ENCODE measurements at regions not wholly inside any gene's neighbourhood (a gene's known extent, or its start where the extent isn't known, plus 50 kb on each side); places are given as distances from the start of the nearest gene placed in this dataset.

- Histone ChIP-seq H3K4me3 (no peak overlapping the region), H3K36me3 (no peaks in the 10 kb centered on the region), H3K27ac (no peak overlapping the region), H3K4me1 (ENCODE audit: control insufficient read depth in 1 of 2, low read depth in 2 of 2) (no peaks in the 10 kb centered on the region), H3K9me3 (no peaks in the 10 kb centered on the region), H3K27me3 (replicated peaks; ENCODE audit: insufficient read depth) (no peaks in the 10 kb centered on the region)
- DNase-seq (ENCODE audit: low spot score) (no peak), ATAC-seq (ENCODE audit: insufficient number of reproducible peaks, low FRiP score, low read depth) (no peak)
- TF ChIP-seq CTCF (IDR thresholded peaks at IDR 0.05): no peak
Observed at GRCh38 chr20:50242548-50242862, 51.9 kb downstream of the CEBPB start.

DNA sequence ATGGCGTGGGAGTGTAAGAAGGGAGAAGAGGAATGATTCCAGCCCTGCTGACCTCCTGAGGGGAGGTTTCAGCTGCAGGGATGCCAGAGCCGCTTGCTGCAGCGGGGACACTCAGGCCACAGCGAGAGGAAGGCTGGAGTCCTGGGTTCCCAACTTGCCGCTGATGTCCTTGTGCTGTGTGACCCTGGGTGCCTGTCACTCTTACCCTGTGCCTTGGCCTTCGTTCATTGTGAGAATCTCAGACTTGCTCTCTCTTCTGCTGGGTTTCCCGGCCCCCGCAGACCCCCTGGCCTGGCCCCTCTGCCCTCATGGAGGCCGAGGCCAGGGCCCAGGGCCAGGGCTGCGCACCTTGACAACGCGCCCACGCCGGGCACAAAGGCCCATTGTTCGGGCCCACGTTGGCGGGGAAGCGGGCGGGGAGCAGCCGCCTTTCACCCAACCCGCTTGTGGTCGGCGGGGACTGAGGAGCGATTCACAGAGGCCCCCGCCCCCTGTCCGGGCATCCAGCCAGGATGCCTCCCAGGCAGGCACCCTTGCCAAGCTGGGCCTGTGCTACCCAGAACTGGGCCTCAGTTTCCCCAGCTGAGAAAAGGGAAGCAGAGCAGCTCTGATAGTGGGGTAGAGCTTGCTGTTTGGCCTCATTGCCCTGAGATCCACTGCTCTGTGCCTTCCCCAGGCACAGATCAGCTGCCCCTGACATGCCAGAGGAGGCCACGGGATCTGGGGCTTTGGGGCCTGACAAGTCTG, 52.4 kb downstream of the CEBPB start:
- TF ChIP-seq CTCF (IDR thresholded peaks at IDR 0.05): no peak
- H3K9me3 ChIP-seq: no peaks in the 10 kb centered on the region
- H3K27me3 ChIP-seq (replicated peaks; ENCODE audit: insufficient read depth): no peaks in the 10 kb centered on the region
- H3K36me3 ChIP-seq: no peaks in the 10 kb centered on the region
- DNase-seq (ENCODE audit: low spot score): no peak
- no peak overlapping the region for H3K4me3 ChIP-seq
- no peak for ATAC-seq (ENCODE audit: insufficient number of reproducible peaks, low FRiP score, low read depth)
- no peak overlapping the region for H3K27ac ChIP-seq
- no peaks in the 10 kb centered on the region for H3K4me1 ChIP-seq (ENCODE audit: control insufficient read depth in 1 of 2, low read depth in 2 of 2)

- Histone ChIP-seq H3K4me1 (ENCODE audit: control insufficient read depth in 1 of 2, low read depth in 2 of 2) (no peaks in the 10 kb centered on the region), H3K27ac (no peak overlapping the region), H3K27me3 (replicated peaks; ENCODE audit: insufficient read depth) (no peaks in the 10 kb centered on the region), H3K4me3 (no peak overlapping the region), H3K36me3 (no peaks in the 10 kb centered on the region), H3K9me3 (no peaks in the 10 kb centered on the region)
- no peak for DNase-seq (ENCODE audit: low spot score)
- no peak for ATAC-seq (ENCODE audit: insufficient number of reproducible peaks, low FRiP score, low read depth)
- TF ChIP-seq CTCF (IDR thresholded peaks at IDR 0.05): no peak
Observed at GRCh38 chr20:50243610-50244351, 53.2 kb downstream of the CEBPB start.

DNA sequence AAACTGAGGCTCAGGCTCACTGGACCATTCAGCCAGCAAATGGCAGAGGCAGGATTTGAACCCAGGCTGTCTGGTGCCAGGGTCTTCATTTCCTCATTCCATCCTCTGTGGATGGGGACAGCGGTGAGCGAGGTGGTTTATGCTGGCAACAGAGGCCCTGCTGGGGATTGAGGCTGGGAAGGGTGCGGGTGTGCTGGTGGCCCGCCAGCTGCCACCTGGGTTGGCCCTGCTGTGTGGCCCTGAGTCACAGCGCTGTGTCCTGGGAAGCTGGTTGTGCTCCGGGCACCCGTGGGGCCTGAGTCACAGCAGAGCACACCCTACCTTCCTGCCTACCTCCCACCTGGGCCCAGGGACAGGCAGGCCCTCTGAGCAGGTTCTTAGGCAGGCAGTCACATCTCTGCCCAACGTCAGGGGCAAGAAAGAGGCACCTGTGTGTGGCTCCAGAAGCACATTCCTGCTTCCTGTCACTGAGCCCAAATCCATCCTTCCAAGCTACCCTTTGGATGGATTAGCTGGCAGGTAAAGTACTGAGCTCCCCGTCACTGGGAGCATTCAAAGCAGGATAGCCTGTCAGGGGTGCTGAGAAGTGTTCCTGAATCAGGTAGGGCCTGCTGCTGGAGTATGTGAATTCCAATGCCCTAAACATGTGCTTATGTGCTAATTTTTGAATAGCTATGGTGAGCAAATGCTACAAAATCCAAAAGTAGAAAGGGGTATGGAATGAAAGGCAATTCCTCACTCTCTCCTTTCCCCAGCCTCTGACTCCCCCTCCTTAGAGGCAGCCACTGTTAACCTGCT, 53.9 kb downstream of the CEBPB start:
- no peak for TF ChIP-seq CTCF (IDR thresholded peaks at IDR 0.05)
- no peaks in the 10 kb centered on the region for H3K4me1 ChIP-seq (ENCODE audit: control insufficient read depth in 1 of 2, low read depth in 2 of 2)
- no peaks in the 10 kb centered on the region for H3K36me3 ChIP-seq
- no peaks in the 10 kb centered on the region for H3K27me3 ChIP-seq (replicated peaks; ENCODE audit: insufficient read depth)
- ATAC-seq (ENCODE audit: insufficient number of reproducible peaks, low FRiP score, low read depth): no peak
- no peak for DNase-seq (ENCODE audit: low spot score)
- H3K27ac ChIP-seq: no peak overlapping the region
- no peaks in the 10 kb centered on the region for H3K9me3 ChIP-seq
- no peak overlapping the region for H3K4me3 ChIP-seq
